ENCODE measurements at regions not wholly inside any gene's neighbourhood (a gene's known extent, or its start where the extent isn't known, plus 50 kb on each side); places are given as distances from the start of the nearest gene placed in this dataset.

- intact Hi-C loops (cut with DNase I), result no loop called here
- Histone ChIP-seq H3K9me3 (ENCODE audit: control insufficient read depth in 2 of 3, insufficient read depth in 1 of 3, low read length in 3 of 3) (peaks cover 0 to 3% (median 3%) of the 10 kb centered on the region in 3 donors), H3K27ac (ENCODE audit: low read depth in 2 of 2, low read length in 2 of 2) (no peak overlapping the region), H3K4me1 (ENCODE audit: control insufficient read depth in 2 of 3, insufficient read depth in 2 of 3, low read depth in 1 of 3, low read length in 3 of 3) (no peaks in the 10 kb centered on the region), H3K9ac (ENCODE audit: low read length in 3 of 3) (no peak overlapping the region), H3K4me3 (ENCODE audit: low read length in 3 of 3) (no peak overlapping the region), H3K36me3 (ENCODE audit: control insufficient read depth in 2 of 3, insufficient read depth in 3 of 3, low read length in 3 of 3) (no peaks in the 10 kb centered on the region), H3K27me3 (ENCODE audit: control insufficient read depth, insufficient read depth, low read length) (no peaks in the 10 kb centered on the region)
- DNase-seq (peak in 1 of 5 donors; percentile 1), FAIRE-seq (no peak)
- TF ChIP-seq, protein P1, sequence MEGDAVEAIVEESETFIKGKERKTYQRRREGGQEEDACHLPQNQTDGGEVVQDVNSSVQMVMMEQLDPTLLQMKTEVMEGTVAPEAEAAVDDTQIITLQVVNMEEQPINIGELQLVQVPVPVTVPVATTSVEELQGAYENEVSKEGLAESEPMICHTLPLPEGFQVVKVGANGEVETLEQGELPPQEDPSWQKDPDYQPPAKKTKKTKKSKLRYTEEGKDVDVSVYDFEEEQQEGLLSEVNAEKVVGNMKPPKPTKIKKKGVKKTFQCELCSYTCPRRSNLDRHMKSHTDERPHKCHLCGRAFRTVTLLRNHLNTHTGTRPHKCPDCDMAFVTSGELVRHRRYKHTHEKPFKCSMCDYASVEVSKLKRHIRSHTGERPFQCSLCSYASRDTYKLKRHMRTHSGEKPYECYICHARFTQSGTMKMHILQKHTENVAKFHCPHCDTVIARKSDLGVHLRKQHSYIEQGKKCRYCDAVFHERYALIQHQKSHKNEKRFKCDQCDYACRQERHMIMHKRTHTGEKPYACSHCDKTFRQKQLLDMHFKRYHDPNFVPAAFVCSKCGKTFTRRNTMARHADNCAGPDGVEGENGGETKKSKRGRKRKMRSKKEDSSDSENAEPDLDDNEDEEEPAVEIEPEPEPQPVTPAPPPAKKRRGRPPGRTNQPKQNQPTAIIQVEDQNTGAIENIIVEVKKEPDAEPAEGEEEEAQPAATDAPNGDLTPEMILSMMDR (IDR thresholded peaks at IDR 0.05; ENCODE audit: borderline replicate concordance, extremely low read depth, insufficient read depth), result no peak
These were observed 315.4 kb upstream of the SASH1 start for GRCh38 chr6:148027201-148027600.

DNA sequence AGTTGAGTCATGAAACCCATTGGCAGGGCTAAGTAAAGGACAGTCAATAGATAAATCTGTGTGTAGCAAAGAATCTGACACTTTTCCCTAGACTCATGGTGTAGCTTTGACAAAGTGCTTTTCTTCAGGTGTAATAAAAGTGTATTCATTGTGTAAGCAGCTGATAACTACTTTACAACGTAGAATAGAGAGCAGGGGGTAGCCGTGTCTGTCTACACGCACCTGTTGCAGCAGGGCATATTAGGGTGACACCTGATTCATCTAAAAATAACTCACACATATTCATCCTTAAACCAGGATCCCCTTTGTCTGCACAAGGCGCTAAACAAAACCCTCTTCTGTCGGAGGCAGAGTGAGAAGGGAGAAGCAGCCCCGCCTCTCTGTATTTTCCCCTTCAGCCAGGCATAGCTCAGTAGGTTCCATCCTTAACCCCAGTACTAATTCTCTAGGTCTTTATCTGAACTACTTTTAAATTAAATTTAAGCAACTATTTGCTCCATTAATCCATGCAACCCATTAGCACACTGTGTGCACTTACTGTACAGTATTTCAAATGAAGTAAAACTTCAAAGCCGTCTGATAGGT, 306.7 kb upstream of the SASH1 start:
- Histone ChIP-seq H3K4me3 (ENCODE audit: low read length in 3 of 3) (no peak overlapping the region), H3K4me1 (ENCODE audit: control insufficient read depth in 2 of 3, insufficient read depth in 2 of 3, low read depth in 1 of 3, low read length in 3 of 3) (no peaks in the 10 kb centered on the region), H3K27ac (ENCODE audit: low read depth in 2 of 2, low read length in 2 of 2) (no peak overlapping the region), H3K36me3 (ENCODE audit: control insufficient read depth in 2 of 3, insufficient read depth in 3 of 3, low read length in 3 of 3) (no peaks in the 10 kb centered on the region), H3K9me3 (ENCODE audit: control insufficient read depth in 2 of 3, insufficient read depth in 1 of 3, low read length in 3 of 3) (no peaks in the 10 kb centered on the region), H3K9ac (ENCODE audit: low read length in 3 of 3) (no peak overlapping the region), H3K27me3 (ENCODE audit: control insufficient read depth, insufficient read depth, low read length) (no peaks in the 10 kb centered on the region)
- TF ChIP-seq, protein P1 (IDR thresholded peaks at IDR 0.05; ENCODE audit: borderline replicate concordance, extremely low read depth, insufficient read depth), result no peak
- intact Hi-C loops (cut with DNase I), result no loop called here
- DNase-seq (peak in 2 of 5 donors; percentile 7 to 40), FAIRE-seq (no peak)

DNA sequence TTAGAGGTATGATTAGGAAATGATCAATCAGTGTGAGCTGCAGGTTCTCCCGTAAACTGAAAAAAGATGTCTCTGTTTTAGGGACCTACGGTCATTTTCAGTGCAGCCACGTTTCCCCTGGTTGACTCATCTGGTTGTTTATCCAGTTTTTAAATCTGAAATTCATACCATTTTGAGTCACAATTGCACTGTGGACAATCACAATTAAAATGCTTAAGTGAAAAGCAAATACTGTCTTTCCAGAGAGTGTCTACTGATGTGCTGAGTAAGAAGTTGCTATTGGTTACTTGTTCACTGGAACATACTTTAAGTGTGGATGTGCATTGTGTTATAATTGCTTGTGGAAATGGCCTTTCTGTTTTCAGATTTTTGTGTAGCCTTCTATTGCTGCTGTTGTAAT, 305.1 kb upstream of the SASH1 start:
- Histone ChIP-seq H3K4me1 (ENCODE audit: control insufficient read depth in 2 of 3, insufficient read depth in 2 of 3, low read depth in 1 of 3, low read length in 3 of 3) (no peaks in the 10 kb centered on the region), H3K36me3 (ENCODE audit: control insufficient read depth in 2 of 3, insufficient read depth in 3 of 3, low read length in 3 of 3) (no peaks in the 10 kb centered on the region), H3K9ac (ENCODE audit: low read length in 3 of 3) (no peak overlapping the region), H3K27ac (ENCODE audit: low read depth in 2 of 2, low read length in 2 of 2) (no peak overlapping the region), H3K9me3 (ENCODE audit: control insufficient read depth in 2 of 3, insufficient read depth in 1 of 3, low read length in 3 of 3) (no peaks in the 10 kb centered on the region), H3K27me3 (ENCODE audit: control insufficient read depth, insufficient read depth, low read length) (no peaks in the 10 kb centered on the region), H3K4me3 (ENCODE audit: low read length in 3 of 3) (no peak overlapping the region)
- TF ChIP-seq, protein P1 (IDR thresholded peaks at IDR 0.05; ENCODE audit: borderline replicate concordance, extremely low read depth, insufficient read depth), result no peak
- FAIRE-seq (no peak), DNase-seq (no peak)
- intact Hi-C loops (cut with DNase I), result no loop called here

DNA sequence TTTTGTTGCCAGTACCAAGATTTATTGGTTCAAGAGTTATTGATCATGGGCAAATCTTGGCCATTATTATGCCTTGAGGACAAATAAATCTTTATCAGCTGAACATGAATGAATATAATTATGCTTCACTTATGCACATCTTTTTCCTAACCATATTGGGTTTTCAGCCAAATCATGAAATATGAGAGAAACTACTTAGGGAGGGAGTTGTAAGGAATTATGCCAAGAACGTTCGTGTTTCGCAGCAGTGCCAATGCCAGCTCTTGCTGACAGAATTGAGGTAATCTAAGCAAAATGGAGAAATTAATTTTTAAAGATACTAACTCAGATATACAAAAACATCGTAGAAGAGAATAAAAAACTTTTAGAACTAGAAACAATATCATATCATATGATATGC, 301.1 kb upstream of the SASH1 start:
- DNase-seq (no peak), FAIRE-seq (no peak)
- Histone ChIP-seq H3K27me3 (ENCODE audit: control insufficient read depth, insufficient read depth, low read length) (no peaks in the 10 kb centered on the region), H3K9me3 (ENCODE audit: control insufficient read depth in 2 of 3, insufficient read depth in 1 of 3, low read length in 3 of 3) (no peaks in the 10 kb centered on the region), H3K4me3 (ENCODE audit: low read length in 3 of 3) (no peak overlapping the region), H3K36me3 (ENCODE audit: control insufficient read depth in 2 of 3, insufficient read depth in 3 of 3, low read length in 3 of 3) (no peaks in the 10 kb centered on the region), H3K9ac (ENCODE audit: low read length in 3 of 3) (no peak overlapping the region), H3K4me1 (ENCODE audit: control insufficient read depth in 2 of 3, insufficient read depth in 2 of 3, low read depth in 1 of 3, low read length in 3 of 3) (no peaks in the 10 kb centered on the region), H3K27ac (ENCODE audit: low read depth in 2 of 2, low read length in 2 of 2) (no peak overlapping the region)
- intact Hi-C loops (cut with DNase I), result no loop called here
- TF ChIP-seq, protein P1 (IDR thresholded peaks at IDR 0.05; ENCODE audit: borderline replicate concordance, extremely low read depth, insufficient read depth), result no peak

Data from kidney (tissue), 13 donors.